Loucy (cell line): ENCODE measurements at regions not wholly inside any gene's neighbourhood (a gene's known extent, or its start where the extent isn't known, plus 50 kb on each side); places are given as distances from the start of the nearest gene placed in this dataset.

Experiments
- EZH2phosphoT487 ChIP-seq: fragments of 200-600 bp; IDR thresholded peaks from 2 replicates; pipeline ENCODE4 v1.6.1; 2018; ENCODE audit warnings: antibody characterized with exemption, mild to moderate bottlenecking, moderate library complexity, borderline replicate concordance
- TF ChIP-seq, protein P1 (sequence below): fragments of 200-600 bp; sonication (generic); conservative IDR thresholded peaks from 2 replicates; pipeline ENCODE4 v1.5.1; 2014; ENCODE audit warnings: mild to moderate bottlenecking, antibody characterized with exemption, low read length

DNA sequence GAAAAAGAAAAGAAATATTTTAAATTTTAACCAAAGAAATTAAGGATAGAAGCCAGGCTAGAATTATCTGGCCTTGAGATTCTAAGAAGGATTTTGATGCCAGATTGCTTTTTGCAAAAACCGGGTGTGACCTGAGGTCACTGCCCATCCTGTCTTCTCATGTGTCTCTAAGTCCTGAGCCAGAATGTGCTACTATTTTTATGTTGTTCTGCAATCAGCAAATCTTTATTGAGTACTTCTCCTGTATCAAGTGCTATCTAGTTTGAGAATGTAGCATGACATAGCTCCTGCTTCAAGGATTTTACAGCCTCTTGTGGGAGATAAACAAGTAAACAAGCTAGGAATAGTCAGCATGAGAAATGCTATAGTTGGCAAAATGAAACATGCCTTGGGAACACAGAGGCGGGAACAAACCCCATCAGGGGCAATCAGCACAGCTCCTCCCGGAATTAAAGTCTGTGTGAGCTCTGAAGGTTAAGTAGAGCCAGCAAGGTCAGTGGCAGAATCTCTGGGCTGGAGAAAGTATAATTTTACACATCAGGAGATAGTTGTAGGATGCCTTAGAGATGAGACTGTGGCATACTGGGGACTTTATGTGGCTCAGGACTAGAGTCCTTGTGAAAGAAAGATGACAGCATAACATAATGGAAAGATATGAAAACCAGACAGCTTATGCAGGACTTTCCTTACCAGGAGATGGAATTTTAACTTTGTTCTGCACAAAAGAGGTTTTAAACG, 899.5 kb upstream of the SLC10A2 start:
- TF ChIP-seq, protein P1, sequence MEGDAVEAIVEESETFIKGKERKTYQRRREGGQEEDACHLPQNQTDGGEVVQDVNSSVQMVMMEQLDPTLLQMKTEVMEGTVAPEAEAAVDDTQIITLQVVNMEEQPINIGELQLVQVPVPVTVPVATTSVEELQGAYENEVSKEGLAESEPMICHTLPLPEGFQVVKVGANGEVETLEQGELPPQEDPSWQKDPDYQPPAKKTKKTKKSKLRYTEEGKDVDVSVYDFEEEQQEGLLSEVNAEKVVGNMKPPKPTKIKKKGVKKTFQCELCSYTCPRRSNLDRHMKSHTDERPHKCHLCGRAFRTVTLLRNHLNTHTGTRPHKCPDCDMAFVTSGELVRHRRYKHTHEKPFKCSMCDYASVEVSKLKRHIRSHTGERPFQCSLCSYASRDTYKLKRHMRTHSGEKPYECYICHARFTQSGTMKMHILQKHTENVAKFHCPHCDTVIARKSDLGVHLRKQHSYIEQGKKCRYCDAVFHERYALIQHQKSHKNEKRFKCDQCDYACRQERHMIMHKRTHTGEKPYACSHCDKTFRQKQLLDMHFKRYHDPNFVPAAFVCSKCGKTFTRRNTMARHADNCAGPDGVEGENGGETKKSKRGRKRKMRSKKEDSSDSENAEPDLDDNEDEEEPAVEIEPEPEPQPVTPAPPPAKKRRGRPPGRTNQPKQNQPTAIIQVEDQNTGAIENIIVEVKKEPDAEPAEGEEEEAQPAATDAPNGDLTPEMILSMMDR, result no peak
- TF ChIP-seq EZH2phosphoT487, result no peak
